Smooth muscle cell of the brain vasculature (primary cell): ENCODE measurements at regions not wholly inside any gene's neighbourhood (a gene's known extent, or its start where the extent isn't known, plus 50 kb on each side); places are given as distances from the start of the nearest gene placed in this dataset.

ENCODE experiments used
- DNase-seq: peaks from one replicate; pipeline ENCODE4 v3.0.0-alpha.2; 2012; ENCODE audit warnings: low read depth, low spot score

DNA sequence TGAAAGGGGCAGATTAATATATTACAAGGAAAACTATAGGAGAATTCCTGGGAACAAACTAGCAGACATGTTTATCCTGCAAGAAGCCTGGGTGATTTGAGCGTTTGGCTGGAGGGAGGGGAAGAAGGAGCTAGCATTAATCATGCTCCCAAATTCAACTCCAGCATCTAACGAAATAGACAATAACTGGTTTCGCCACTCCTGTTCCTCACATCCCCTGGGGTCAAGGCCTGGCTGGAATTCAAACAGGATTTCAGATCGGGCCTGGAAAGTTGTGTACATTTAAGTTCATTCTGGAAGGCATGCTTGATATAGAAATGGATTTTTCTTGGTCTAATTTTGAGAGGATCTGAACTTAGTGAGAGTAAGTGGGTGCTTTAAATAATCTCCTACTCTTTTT lies 126.1 kb upstream of the CTAGE1 start:
- DNase-seq = no peak

DNA sequence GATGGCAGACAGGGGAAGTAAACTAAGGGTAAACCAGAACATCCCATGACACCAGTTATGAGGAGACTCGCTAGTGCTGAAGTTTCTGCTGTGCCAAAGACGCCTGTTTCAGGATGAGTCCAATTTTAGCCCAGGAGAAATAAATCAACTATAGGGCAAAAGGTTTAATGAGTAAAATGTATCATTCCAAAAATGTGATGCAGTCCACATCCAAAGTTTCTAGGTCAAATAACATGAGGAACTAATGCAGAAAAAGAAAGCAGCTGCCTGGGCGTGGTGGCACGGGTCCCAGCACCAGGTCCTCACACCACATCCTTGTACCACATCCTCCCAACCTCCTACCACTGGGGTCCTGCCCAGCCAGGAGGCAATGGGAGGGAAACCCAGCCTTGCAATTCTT lies 126.9 kb upstream of the CTAGE1 start:
- no peak for DNase-seq

DNA sequence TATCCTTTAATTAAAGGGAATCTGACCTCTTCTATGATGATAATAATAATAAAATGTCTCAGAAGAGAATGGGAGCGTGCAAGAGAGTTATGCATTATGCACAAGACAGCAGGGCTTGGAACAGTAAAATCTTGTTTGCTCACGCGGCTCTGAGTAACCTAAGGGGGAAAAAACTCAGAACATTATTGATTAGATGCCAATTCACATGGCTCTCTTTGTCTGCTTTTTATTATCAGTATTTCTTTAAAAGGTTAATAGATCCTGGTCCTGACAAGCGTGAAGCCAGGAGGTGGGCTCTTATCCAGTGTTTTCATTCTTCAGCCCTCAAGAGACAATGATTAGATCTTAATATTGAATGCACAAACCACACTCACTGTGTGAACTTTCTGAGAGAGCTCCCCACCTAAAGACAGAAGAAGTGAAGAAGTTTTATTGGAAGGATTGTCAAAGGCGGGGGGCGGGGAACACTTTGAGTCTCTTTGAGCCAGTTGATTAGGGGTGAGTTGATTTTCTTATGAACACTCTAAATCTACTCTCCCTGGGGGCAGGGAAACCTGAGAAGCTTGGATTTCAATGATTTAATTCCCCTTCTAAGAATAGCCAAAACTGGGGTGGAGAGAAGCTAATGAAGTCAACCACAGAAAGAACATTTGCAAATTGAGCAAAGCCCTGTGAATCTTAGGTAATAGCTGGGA lies 127.5 kb upstream of the CTAGE1 start:
- no peak for DNase-seq

DNA sequence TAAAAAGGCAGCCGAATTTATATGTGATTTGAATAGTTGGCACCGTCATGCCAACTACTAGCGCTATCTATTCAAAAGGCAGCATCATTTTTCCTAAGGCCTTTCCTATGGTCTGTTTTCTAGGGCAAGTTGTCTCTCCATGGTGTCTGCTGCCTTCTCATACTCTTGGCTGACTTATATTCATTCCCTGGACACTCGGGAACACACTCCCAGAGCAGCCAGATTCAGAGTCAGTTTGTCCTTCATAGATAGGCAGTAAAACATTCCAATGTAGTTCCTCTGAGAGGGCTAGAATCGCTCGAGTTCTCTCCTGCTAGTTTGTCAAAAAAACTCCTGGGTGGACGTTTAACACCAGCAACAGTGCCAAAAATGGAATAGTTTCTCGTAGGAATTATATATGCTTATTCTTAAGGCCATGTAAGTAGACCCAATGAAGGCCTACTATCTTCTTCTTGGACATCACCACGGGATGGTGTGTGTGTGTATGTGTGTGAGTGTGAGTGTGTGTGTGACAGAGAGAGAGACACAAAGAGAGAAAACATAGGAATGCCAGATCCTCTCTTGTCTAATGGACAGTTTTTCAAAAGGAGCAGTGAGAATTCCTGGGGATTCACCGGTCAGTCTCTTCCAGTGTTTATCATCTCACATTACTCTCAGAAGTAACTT lies 129.3 kb upstream of the CTAGE1 start:
- DNase-seq = no peak

DNA sequence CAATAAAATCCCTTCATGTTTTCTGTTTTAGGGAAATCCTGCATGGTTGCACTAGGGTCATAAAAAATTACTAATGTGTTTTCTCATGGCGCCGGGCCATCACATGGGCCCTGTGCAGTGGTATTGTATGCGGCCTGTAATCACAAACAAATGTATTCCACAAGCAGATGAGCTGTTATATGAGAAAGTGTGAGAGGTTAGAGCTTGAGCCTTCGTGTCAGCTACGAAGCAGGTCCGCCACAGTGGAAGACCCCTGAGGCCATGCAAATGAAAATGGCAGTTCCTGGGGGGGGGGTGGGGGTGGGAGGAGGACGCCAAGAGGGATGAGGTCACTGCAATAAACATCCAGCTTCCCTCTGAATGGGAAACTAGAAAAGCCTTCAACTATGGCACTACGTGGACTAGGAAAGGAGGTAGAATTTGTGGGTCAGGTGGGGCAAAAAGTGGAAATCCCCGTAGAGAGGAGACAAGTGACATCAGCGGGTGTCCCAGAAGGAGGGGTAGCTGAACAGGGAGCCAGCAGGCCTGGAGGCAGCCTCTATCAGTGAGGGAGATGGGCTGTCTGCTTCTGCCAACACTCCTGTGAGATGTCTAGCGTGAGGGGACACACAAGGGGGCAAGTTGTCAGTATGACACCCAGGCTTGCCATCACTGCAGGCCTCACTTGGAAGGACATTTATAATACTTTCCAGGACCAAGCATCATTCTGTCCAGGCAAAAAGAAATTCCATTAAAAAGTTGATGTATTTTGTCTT lies 130.3 kb upstream of the CTAGE1 start:
- DNase-seq = no peak

DNA sequence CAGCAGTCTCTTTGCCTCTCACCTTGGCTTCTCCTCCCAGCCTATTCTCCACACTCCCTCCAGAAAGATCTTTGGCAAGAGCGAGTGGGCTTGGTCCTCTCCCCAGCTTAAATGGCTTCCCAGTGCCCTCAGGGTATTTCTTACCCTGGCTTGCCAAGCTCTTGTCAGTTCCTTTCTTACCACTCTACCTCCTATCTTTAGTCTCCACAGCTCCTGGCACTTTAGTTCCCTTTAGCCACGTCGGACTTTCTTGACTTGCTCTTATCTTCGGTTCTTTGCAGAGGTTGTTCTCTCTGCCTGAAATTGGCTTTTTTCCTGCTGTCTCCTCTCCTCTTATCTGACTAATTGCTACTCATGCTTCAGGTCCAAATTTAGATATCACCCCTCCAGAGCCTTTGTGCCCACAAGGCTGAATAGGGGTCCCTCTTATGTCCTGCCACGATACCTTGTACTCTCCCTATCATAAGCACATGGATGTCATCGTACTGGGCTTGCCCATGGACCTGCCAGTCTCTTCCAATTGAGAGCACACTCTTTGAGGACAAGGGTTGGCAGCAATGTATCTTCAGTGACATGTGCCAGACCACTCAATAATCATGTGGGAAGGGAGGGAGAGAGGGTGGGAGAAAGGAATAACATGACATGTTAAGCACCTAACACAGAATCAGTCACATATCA lies 131.7 kb upstream of the CTAGE1 start:
- DNase-seq = no peak

DNA sequence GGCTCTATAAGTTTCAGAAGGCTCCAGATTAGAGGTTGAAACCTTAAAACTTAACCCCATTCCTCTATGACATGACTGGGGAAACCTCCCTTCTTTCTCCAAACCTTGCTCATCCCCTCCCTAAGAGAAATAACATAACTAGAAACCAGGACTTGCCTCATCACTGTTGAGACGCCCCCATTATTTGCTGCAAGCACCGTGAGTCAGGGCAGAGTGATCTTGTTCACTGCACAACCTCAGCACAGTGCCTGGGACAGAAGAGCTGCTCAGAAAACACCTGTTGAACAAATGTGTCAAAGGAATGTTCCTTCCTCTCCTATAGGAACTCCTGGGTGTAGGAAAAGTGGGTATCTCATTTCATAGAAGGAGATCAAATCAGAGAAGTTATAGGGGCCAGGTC lies 132.7 kb upstream of the CTAGE1 start:
- DNase-seq = no peak

DNA sequence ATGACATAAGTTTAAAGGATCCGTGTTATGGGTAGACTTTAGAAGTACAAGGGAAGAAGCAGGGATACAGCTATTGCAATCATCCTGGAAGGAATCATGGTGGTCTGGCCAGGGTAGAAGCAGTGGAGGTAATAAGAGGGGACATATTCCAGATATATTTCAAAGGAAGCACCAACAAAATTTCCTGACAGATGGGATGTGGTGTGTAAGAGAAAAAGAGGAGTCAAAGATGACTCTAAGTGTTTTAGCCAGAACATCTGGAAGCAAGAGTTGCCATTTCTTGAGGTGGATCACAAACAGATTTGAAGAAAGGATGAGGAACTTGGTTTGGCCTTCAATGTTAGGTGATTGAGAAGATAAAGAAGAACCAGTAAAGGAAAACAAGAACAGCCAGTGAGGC lies 133.1 kb upstream of the CTAGE1 start:
- DNase-seq = no peak

DNA sequence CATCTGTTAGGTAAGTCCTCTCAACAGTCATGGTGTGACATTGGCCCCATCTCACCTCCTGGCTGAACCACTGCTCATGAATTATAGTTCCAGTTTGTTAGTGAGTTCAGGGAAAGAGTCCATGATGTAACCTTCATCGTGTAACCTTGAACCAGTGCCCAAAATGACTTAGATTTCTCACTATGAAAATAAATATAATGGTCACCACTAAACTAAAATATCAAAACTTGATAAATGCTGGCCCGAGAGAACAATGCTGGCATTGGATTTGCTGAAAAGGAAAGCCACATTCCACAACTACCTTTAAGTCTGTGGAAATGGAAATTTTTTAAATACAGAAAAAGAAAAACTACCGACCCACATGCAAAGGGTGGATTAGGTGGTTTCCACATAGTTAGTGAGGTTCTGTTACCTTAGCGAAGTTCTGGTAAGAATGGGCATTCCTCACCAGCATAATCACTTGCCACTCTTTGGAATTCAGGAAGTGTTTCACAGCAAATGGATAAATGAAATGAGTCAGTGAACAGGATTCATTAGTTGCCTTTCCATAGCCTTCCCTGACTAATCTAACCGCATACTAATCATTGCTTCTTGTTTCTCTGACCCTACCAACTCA lies 133.9 kb upstream of the CTAGE1 start:
- no peak for DNase-seq

DNA sequence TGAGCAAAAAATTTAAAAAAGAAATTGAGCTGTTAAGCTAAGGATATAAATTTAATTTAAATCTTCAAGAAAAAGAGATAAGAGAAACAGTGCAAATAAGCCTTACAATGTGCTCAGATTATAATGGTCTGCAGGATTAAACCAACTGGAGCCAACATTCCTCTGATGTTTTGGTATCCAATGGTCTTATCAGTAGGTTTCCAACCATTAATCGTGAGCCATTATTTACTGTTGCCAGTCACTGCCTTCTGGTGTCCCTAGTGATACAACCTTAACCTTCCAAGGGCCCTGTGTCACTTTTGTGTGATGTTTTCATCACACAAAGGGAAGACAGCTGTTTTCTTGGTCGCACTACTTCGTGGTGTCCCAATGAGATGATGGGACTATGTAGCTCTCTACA lies 134.5 kb upstream of the CTAGE1 start:
- DNase-seq = no peak

DNA sequence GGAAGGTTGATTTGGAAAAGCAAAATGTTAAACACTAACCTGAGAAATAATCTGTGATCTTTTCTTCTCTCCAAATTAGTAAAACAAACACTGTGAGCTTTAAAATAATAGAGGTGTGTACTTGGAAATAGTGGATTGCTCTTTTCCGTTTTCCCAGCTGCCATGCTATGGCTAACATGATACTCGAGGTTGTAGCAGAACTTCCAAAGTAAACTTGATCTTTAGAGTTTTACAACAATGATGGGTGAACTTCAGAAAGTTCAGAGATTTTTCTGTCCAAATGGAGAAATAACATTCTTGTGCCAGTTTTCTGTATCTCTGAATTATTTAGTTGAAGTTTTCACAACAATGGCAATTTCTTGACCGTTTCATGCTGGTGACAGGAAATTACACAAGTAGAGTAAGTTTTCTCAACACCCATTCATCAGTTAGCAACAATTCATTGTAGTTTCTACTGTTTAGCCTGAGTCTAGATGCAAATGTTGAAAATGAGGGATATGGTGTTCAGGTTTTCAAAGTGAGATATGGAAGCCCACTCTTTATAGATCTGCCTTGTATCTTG lies 135.3 kb upstream of the CTAGE1 start:
- no peak for DNase-seq

DNA sequence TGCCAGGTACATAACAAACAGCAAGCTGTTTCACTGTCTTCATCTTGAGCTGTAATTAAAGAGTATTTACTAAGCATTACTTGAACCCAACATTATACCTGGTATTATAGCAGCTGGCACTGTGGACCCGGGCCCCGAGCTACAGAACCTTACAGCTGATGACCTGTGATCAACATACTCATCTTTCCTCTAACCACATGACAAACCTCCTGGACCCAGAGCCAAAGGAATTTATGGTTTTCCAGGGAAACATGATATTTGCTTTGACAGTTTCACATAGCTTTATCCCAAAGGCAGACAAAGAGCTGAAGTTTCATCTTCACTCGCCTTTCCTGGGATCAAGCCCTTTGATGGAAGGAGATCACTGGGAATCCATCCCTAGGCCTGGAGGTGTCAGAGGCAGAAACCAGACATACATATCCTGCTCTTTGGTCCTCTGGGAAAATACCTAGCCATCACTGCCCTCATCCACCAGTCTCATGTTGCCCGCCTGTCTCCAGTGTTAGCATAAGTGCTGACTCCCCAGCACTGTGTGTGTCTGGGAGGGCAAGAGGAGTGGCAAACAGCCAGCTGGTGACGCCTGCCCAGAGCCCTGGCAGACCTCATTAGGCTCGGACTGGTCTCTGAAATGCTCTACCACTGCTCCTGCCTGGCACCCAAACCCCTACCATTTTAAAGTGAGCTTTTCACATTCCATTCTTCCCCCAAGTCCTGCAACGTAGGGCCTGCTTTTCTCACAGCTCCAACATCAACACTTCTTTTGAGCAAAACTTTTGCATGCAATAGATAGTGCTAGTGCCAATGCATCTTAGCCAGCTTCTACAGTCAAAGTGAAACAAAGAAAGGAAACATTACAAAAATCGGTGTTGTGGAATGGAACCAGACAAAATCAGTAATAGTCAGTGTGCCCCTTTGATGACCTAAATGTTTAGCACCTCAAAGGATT lies 138.8 kb upstream of the CTAGE1 start:
- no peak for DNase-seq

DNA sequence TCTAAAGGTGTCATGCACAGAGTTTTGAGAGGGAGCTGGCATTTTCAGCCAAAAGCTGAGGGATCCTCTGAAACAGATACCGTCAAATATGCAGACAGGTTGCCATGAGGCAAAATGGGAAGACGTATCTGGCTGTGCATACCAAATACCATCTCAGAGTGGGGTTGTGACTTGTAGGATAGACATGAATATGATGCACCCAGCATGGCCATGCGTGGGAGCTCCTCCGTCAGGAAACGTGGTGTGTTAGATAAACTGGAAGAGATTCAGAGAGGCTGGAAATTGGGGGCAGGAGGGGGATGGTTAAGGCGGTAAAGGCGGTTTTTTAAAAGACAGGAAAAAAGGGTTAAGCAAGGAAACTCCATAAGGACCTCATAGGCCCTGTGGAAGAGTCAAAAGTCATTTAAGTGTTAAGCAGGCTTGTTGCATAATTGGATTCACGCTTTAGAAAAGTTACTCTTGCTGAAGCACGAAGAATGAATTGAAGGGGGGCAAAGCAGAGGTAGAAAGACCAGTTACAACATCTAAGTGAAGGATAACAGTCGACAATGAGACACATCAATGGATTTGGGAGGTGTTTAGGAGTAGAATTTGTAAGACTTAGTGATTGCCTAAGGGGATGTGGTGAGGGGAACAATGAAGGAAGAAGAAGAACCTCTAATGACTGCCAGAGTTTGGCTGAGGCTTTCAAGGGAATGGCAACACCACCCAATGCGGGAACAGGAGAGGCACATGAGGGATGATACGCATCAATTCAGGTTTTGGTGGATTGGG lies 139.6 kb upstream of the CTAGE1 start:
- DNase-seq = no peak

DNA sequence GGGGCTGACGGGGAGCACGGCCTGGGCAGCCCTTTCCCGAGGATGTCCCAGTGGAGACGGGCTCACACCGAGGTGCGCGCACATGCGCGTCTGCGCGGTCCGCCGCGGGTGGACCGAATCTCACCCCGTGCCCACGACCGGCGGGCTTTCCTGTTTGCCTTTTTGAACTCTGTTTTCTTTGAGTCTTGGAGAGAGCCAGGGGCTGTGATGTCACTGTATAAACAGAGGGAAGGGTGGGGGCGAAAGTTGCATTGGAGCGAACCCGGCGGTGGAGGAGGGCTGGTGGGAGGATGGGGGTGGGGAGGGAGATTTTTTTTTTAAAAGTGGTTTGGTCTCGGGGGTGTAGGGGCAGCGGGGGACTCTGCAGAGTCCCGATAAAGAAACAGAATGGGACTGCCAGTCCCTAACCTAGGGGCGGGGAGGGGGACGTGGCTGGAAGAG lies 141.2 kb upstream of the CTAGE1 start:
- peak; percentile 36 for DNase-seq

DNA sequence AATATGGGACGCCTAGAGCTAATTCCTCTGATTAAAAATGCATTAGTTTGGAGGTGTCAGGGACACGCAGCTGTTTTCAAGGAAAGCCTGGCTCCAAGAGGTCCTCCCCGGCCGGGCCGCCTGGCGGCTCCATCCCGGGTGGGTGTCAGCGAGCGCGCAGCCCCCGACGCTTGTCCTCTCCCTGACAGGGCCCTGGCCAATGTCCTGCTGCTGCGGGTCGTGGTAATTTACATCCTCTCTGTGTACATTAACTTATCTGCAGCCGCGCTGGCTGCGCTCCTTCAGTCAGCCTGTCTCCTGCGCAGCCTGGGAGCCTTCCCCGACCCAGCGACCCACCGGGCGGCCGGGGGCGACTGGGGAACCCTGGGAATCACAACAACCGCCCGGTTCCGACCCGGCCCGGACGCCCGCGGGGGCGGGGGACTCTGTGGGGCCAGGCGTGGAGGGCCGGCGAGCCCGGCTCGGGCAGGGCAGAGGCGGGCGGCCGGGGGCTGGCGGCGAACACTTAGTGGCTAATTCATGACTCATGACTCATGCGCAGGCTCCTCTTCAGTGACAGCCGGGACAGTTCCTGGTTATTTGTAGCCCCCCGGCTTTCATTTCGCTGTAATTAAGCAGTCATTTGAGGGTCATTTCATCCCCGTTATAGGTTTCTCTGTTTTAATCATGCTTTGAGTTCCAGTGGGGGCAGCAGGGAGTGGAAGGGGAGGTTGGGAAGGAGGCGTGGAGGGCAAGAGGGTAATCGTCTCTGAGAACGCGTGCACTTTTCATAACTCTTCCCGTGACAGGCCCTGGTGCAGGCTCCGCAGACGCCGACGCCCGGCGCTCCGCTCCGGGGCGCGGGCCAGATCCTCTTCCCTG lies 141.9 kb upstream of the CTAGE1 start:
- no peak for DNase-seq

DNA sequence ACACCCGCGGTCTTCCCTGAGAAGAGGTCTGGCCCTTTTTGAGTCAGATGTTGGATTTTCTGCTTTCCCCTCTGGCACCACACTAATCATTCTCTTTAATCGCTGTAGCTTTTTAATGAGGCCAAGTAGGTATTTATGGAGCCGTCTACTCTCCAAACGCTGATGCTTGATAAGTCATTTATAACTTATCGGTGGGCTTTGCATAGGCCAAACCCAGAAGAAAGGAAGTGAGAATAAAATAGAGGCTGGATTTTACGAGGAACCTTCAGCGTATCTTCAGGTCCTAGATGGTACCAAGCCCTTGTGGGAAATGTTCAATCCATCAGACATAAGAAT lies 142.5 kb upstream of the CTAGE1 start:
- no peak for DNase-seq

DNA sequence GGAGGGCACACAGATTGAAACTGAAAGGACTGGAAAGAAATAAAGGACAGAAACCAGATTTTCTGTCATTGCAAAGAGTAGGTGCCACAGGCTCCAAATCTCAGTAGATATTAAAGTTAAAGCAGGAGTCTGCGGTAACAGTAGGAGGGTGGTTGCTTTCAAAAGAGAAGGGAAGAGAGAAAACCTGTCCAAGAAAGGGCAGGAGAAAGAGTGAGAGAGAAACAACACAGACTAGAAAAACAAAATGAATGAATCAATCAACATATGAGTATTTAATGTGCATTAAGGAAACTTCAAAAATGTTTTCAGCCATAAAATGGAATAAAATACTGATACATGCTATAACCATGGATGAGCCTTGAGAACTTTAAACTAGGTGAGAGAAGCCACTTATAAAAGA lies 143.1 kb upstream of the CTAGE1 start:
- DNase-seq = no peak

DNA sequence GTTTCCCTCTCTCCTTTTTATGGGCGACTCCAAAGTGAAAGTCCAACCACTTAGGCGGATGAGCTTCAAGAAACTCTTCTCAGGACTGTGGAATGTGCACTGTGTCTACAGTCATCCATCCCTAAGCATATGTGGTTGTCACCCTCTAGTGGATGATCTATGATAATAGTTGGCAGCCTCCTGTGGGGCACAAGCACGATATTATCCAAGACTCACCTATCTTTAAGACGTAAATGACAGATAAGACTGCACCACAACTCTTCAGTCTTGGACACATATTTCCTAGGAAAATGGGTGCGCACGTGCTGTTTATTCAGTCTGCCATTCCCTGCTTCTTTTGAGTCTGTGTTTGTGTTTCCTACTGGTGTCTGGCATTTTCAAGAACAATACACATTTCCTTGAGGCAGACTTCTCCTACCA lies 145.5 kb upstream of the CTAGE1 start:
- peak; percentile 47 for DNase-seq

DNA sequence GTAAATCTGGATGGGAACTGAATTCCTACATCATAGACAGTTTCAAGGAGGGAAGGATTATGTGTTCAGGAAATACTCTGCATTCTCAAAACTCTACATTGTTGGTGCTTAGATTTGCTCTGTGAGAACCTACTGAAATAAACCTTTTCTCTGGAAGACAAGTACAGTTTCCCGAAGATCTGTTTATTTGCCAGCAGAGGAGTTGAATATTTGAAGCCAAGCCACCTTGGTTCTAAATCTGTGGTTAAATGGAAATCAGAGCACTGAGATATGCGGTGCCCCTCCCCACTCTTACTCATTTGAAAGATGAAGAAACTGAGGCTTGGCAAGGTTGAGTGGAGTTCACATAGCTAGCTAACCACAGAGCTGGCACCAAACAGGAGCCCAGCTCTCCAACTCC lies 146.3 kb upstream of the CTAGE1 start:
- no peak for DNase-seq
